HFFc6 (cell line): ENCODE measurements at regions not wholly inside any gene's neighbourhood (a gene's known extent, or its start where the extent isn't known, plus 50 kb on each side); places are given as distances from the start of the nearest gene placed in this dataset.

ENCODE experiments used
- DNase-seq: peaks from one replicate; pipeline ENCODE4 v3.0.0-alpha.2; 2018
- H3K27ac Mint-ChIP-seq: 2 replicates; pipeline ENCODE4 v1.8.0; 2020; ENCODE audit warnings: mild to moderate bottlenecking, mixed read lengths
- H3K27me3 Mint-ChIP-seq: 2 replicates; pipeline ENCODE4 v1.8.0; 2021; ENCODE audit warnings: mild to moderate bottlenecking, moderate library complexity, mixed read lengths; ENCODE audit not compliant: insufficient read depth
- H3K36me3 Mint-ChIP-seq: 2 replicates; pipeline ENCODE4 v1.8.0; 2021; ENCODE audit warnings: low read depth, mixed read lengths
- H3K4me1 Mint-ChIP-seq: 2 replicates; pipeline ENCODE4 v1.8.0; 2020; ENCODE audit warnings: low read depth, mixed read lengths
- H3K4me3 Mint-ChIP-seq: 2 replicates; pipeline ENCODE4 v1.8.0; 2020; ENCODE audit warnings: mild to moderate bottlenecking, moderate library complexity, mixed read lengths
- H3K9me3 Mint-ChIP-seq: 2 replicates; pipeline ENCODE4 v1.8.0; 2020; ENCODE audit warnings: mild to moderate bottlenecking, mixed read lengths
- TF ChIP-seq, protein P1 (sequence below): fragments of 200-600 bp; sonication (generic); IDR thresholded peaks from 2 replicates; pipeline ENCODE4 v1.5.0; 2021; ENCODE audit warnings: antibody characterized with exemption, mild to moderate bottlenecking

DNA sequence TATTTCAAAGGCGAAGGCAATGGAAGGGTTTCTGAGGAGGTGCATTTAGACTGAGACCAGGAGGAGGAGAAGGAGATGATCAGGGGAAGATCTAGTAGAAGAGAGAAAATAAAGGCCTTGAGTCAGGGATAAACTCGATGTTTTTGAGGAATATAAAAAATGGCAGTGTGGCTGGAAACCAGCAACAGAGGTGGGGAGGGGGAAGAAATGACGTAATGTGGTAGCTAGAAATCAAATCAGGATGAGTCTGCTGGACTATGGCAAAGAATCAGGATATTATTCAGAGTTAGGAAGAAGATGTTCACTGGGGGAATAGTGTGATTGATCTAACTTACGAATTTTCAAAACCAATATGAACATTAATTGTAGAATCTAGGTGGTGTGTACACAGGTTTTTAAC lies 1673.9 kb upstream of the WWC1 start:
- TF ChIP-seq, protein P1, sequence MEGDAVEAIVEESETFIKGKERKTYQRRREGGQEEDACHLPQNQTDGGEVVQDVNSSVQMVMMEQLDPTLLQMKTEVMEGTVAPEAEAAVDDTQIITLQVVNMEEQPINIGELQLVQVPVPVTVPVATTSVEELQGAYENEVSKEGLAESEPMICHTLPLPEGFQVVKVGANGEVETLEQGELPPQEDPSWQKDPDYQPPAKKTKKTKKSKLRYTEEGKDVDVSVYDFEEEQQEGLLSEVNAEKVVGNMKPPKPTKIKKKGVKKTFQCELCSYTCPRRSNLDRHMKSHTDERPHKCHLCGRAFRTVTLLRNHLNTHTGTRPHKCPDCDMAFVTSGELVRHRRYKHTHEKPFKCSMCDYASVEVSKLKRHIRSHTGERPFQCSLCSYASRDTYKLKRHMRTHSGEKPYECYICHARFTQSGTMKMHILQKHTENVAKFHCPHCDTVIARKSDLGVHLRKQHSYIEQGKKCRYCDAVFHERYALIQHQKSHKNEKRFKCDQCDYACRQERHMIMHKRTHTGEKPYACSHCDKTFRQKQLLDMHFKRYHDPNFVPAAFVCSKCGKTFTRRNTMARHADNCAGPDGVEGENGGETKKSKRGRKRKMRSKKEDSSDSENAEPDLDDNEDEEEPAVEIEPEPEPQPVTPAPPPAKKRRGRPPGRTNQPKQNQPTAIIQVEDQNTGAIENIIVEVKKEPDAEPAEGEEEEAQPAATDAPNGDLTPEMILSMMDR: no peak
- Mint-ChIP-seq H3K4me1 (no peaks in the 10 kb centered on the region), H3K4me3 (no peak overlapping the region), H3K27ac (no peak overlapping the region), H3K36me3 (no peaks in the 10 kb centered on the region), H3K9me3 (peaks cover 65% of the 10 kb centered on the region), H3K27me3 (no peaks in the 10 kb centered on the region)
- no peak for DNase-seq

DNA sequence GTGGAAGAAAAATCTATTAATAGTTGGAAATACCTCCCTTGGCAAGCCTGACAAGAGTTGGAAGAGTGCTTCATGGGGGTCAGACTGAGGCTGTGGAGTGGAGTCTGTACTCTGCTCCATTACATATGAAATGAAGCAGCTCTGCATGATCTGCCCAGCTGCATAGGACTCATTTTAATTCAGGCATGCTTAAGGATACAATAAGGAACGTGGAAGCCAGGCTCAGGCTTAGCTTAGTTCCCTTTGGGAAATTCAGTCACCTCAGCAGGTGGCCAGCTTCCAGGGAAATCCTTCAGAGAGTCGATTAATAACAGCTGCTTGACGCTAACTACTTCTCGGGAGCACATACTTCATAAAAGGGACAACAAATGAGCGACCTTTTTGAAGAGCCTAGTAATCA lies 1672.9 kb upstream of the WWC1 start:
- TF ChIP-seq, protein P1: no peak
- Mint-ChIP-seq H3K4me3 (no peak overlapping the region), H3K9me3 (peaks cover 62% of the 10 kb centered on the region), H3K27me3 (no peaks in the 10 kb centered on the region), H3K36me3 (no peaks in the 10 kb centered on the region), H3K4me1 (no peaks in the 10 kb centered on the region), H3K27ac (no peak overlapping the region)
- DNase-seq: no peak

DNA sequence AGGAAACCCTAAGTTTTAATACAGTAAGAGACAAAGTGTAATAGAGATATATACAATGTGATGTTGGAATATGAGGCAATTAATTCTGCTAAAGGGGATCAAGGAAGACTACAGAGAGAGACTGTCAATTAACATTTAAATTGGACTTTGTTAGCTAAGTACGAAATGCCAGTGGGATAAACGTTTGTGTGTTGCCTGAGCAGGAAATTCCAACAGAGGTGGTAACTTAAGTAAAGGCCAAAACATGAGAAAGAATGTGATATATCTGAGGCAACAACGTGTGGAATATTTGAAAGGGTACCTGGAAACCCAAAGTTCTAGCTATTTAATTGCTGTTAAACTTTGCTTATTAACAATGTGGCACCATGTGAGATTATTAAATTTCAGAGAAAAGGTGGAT lies 1666.9 kb upstream of the WWC1 start:
- TF ChIP-seq, protein P1: no peak
- Mint-ChIP-seq H3K9me3 (peaks cover 48% of the 10 kb centered on the region), H3K36me3 (no peaks in the 10 kb centered on the region), H3K4me3 (no peak overlapping the region), H3K27ac (no peak overlapping the region), H3K27me3 (no peaks in the 10 kb centered on the region), H3K4me1 (no peaks in the 10 kb centered on the region)
- DNase-seq: no peak

DNA sequence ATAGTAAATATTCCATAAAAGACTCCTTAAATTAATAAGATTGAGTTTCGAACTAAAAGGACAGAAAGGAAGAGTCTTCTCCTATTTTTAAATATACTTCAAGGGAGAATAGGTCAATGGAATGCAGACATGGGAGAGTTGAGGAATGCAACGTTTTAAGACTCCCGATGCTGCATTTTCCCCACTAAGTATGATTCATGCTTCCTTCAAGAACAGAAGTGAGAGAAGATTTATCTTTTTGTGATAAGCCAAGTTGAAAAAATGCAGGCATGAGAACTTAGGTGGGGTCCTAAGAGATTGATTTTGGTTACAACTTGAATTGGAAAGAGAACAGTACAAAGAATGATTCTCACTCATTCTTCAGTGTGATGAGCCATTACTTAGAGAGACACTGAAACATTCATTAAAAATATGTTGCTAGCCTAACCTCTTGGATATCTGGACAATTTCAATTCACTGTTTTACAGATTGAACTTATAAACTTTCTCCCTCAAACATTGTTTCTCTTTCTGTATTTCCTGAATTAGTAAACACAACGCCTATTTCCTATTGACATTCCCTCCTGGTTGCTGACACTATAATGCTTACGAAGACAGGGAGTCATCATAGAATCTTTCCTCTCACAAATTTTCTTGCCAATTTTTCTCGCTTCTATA lies 1666.1 kb upstream of the WWC1 start:
- H3K27ac Mint-ChIP-seq: no peak overlapping the region
- H3K27me3 Mint-ChIP-seq: no peaks in the 10 kb centered on the region
- DNase-seq: no peak
- TF ChIP-seq, protein P1: no peak
- no peaks in the 10 kb centered on the region for H3K4me1 Mint-ChIP-seq
- peaks cover 48% of the 10 kb centered on the region for H3K9me3 Mint-ChIP-seq
- no peak overlapping the region for H3K4me3 Mint-ChIP-seq
- H3K36me3 Mint-ChIP-seq: no peaks in the 10 kb centered on the region

DNA sequence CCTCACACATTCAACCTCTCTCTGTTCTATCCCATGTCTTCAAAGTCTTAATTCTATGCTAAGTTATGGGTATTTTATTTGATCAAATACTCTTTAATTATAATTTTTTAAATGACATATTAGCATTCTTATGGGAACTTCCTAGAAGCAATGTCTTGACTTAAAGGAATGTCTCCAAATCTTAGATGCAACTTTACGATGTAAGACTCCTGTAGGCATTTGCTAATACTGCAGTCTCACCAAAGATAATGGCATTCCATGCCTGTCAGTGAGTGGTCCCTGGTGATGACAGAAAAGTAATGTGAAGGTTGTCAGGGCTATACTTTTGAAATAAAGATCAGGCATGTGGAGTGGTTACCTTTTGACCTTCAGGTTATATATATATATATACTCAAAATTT lies 1654.2 kb upstream of the WWC1 start:
- no peaks in the 10 kb centered on the region for H3K27me3 Mint-ChIP-seq
- H3K9me3 Mint-ChIP-seq: peaks cover 32% of the 10 kb centered on the region
- no peak for DNase-seq
- H3K4me3 Mint-ChIP-seq: no peak overlapping the region
- 0 out of 2 replicates have a peak, but pooled peaks cover 3% of the 10 kb centered on the region for H3K36me3 Mint-ChIP-seq
- H3K4me1 Mint-ChIP-seq: no peaks in the 10 kb centered on the region
- no peak overlapping the region for H3K27ac Mint-ChIP-seq
- TF ChIP-seq, protein P1: no peak
